ENCODE measurements at regions not wholly inside any gene's neighbourhood (a gene's known extent, or its start where the extent isn't known, plus 50 kb on each side); places are given as distances from the start of the nearest gene placed in this dataset.

DNA sequence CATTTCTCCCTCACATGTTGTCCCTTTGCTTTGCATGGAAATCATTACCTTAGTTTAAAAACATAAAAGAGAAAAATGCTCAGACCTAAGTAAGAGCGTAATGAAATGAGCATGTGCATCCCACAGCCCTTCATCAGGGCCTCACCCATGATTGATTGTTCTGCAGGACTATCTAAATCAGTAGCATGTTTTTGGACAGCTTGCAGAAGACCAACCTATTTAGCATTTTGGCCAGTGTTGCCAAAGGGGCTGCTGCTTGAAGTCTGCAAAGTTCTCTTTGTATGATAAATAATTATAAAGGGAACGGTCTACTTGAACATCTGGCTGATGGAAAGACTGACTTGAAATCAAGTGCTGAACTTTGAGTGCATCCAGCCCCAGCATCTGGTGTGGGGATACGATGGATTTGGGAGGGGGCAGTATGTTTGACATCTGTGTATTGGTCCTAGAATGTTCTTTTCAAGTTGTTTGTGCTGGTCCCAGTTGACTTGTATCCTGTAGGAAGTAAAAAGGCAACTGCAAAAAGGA is 76.1 kb upstream of the LIMCH1 start:
- no peak for DNase-seq

DNA sequence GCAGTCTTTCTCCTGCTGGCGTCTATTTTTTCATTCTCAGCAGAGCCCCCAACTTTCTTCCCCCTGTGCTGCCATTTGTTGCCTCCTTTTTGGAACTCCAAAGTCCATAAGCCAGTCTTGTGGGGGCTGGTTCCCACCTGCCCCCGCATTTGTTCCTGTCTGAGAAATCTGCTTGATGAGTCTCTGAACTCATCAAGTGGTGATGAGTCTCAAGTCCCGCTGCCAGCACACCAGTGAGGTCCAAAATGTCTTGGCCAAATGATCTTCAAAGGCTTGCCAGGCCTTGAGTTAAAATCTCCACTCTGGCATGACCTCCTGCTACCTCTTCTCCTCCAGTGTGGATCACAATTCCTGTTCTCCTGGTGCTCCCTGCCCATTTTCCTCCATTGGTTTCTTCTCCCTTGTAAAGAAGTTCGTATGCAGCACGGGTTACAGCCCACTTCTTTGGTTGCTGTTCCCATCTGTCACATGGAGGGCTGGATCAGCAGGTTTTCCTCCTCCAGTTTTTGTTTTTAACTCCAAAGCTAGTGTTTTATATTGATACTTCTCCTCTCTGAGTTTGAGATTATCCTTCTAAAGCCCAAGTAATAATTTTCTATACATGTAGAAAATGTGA is 72.7 kb upstream of the LIMCH1 start:
- no peak for DNase-seq

DNA sequence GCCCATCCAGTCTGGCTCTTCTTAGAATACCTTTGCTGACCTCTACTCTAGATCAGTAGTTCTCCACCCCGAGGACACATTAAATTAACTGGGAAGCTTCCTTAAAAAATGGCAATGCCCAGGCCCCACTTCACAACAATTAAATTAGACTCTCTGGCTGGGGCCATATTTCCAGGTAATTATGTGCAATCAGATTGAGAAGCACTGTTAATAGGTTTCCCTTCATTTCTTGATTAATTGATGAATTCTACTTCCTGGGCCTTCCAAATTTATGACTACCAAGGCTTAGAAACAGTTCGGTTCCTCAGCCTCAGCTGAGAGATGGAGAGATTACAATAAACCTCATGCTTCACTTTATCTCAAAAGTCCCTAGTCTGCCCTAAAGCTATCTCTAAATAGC is 71.7 kb upstream of the LIMCH1 start:
- DNase-seq = no peak

DNA sequence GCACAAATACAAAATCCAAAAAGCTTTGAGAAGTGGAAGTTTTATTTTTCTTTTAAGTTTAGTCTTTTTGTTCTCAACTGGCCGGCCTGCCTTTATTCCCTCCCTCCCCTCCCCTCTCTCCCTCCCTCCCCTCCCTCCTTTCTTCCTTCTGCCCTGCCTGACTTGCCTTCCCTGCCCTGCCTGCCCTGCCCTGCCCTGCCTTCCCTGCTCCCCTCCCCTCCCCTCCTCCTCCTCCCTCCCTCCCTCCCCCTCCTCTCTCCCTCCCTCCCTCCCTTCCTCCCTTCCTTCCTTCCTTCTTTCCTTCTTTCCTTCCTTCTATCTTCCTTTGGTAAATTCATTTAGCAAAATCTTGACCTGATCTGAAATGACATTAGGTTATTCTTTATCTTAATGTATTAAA is 69.8 kb upstream of the LIMCH1 start:
- no peak for DNase-seq

DNA sequence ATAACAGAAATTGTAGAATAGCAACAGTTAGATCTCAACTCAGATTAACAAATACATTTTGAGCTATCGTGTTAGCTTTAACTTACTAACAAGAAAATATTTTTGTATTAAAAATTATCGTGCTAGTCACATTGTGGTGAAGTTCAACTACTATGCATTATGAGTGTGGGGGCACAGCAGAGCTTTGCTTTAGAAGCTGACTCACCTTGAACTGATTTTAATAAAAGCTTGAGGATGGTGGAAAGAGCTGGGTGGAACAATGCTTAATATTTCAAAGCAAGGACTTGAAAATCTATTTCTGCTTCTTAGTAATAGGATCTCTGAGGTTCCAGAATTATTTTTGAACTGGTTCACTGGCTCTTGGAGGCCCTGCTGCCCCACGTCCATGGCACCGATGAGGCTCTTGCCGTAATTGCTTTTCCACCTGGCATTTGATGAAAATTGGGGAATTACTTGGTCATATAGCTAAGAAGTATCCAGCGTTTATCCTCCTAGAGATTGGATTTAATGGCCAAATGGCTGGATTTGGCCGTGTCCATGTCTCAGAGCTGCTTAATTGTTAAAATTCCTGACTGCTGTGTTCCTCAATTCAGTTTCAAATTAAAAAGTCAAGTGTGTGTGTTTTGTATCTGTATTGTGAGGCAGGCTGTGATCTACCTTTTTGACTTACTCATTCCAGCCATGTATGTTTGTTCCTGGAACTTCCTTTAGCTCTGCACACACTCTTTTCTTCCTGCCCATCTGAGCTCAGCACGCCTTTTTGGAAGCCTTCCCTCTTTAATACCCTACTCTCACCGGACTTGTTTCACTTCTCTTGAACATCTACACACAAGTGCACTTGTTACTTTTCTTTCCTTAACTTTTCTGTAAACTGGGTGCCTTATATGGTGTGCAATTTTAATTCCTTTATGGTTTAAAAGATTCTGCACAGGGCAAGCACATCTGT is 66.6 kb upstream of the LIMCH1 start:
- no peak for DNase-seq

DNA sequence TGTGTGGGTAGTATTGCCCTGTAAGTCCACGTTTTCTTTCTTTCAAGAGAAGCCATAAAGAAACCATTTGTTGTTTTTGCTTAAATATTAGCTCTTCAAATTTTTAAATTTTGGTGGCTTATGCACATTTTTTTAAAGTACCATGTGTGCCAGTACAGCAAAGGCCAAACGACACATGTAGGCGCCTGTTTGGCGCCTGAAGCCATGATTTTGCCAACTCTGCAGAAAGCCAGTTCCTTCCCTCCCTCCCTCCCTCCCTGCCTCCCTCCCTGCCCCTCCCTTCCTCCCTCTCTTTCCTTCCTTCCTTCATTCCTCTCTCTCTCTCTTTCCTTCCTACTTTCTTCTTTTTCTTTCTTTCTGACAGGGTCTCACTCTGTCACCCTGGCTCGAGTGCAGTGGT is 65.9 kb upstream of the LIMCH1 start:
- DNase-seq = no peak

DNA sequence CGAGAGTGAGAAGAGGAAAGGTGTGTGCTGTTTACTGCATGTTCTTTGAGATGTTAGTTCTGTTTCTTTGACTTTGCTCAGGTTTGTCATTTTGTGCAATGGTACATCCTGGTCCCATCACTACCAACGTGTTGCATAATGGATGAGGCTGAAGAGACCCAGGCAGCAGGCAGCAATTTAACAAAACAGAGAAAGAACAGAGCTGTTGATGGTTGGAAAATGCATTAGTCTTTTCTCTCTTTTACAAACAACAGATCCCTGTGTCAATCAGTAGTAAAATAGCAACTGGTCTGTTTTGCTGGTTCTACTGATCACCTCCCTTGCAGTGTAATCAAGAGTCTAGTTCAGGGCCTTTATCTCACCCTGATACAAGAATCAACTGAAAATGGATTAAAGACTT is 64.8 kb upstream of the LIMCH1 start:
- DNase-seq = no peak

DNA sequence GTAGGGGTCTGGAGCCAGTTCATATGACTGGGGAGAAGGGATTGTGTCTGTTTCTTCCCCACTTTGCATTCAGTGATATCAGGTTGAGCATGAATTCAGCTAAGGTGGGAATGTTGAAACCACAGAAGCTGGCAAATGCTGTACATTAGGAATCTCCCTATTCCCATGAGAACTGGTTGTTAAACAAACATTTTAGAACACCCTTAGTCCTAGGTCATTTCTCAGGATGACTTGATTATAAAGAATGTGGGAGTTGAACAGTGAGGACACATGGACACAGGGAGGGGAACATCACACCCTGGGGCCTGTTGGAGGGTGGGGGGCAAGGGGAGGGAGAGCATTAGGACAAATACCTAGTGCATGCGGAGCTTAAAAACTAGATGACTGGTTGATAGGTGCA is 62.6 kb upstream of the LIMCH1 start:
- DNase-seq = no peak

DNA sequence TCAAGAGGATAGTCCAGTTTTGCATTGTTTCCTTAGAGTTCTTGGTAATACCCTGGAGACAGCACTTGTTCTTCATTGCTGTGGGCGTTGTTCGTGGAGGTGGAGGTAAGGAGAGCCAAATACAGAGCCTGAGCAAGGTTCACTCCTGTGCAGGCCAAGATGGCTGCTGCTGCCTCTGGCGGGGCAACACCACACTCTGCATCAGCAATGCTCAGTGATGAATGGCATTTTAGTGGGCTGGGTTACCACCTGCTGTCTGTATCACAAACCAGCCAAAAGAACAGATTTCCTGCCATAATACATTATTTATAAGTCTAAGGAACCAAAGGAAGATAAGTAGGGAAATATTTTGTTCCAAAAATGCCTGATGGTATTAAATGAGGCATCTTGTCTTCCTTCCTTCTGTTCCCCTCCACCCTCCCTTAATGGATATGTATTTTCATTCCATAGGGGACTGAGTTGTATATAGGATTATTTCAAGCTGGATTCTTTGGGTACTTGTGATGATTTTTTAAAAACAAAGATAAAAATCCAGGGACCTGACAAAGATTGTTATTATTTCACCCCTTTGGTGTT is 61.6 kb upstream of the LIMCH1 start:
- DNase-seq = no peak

DNA sequence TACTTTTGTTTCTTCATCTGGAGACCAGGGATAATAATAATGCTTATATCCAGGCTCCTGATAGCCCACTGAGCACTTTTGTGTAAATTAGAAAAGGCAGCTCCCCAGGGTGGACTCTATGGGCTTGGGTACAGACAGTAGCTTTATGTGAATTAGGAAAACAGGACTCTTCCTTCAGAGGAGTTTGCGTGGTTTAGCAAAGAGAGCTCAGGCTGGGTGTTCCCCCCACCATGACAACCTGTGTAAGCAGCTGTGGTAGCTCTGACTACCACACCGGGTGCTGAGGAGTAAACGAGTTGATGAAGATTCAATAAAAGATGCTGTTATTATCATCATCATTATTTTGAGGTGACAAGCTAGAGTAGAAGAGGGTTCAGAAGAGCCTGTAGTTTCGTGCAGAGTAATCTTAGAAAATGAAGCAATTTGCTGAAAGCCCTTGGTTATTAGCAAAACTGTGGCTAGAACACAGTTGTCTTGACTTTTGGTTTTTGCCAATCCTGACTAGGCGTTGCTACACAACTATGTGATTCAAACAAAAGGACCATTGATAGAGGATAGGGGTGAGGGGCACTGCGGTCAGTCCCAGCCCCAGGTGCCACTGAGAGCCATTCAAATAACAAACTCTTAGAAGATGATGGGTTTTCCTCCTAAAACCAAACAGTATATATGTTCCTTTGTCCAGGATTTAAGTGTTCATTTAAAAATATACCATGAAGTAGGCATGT is 60.6 kb upstream of the LIMCH1 start:
- DNase-seq = no peak

DNA sequence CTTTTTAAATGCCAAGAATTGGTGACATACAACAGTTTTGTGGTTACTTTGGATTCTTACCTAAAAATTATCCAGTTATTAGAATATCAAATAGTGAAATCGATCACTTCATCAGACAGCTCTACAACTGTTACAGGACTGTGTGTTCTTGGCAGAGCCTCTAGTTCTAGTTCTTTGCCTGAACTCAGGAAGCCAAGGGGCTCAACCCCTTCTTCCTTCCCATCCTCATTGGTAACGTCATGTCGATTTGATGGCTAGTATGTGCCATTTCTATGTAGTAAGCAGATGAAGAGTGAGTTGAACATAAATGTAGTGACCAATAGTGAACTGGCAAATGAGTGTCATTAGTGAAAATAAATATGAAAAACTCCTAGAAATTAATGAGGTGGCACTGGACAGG is 59.4 kb upstream of the LIMCH1 start:
- no peak for DNase-seq

DNA sequence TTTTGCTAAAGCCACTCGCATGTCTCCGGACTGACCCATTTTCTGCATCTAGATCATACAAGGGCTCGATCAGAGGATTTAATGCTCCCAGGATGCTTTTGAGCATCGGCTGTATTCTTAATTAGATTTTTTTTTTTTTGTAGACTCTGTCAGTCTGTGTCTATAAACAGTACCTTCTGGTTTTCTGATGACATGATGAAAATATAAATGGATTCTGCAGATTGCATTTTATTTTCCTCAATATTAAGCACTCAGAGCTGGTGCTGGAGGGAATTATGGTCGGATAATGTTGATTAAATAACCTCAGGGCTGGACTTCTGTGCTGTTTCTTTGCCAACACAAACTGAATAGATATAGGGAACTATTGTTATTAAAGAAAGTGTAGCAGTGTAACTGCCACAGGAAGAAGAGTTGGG is 57.1 kb upstream of the LIMCH1 start:
- DNase-seq = no peak

DNA sequence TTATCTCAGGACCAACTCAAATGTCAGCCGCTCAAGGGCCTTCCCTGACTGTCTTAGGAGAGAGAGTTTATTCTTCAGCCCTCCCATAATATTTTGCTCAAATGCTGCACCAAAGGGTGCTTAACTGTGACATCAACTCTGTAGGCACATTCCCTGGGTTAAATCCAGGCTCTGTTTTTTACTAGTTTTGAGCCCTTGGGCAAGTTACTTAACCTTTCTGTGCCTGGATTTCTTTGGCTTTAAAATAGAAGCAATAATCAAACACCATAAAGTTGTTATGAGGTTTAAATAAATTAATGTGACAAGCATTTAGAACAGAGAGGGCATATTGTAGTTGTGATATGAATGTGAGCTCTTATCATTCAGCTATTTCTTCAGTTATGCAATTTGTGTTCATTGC is 54.2 kb upstream of the LIMCH1 start:
- DNase-seq = no peak

DNA sequence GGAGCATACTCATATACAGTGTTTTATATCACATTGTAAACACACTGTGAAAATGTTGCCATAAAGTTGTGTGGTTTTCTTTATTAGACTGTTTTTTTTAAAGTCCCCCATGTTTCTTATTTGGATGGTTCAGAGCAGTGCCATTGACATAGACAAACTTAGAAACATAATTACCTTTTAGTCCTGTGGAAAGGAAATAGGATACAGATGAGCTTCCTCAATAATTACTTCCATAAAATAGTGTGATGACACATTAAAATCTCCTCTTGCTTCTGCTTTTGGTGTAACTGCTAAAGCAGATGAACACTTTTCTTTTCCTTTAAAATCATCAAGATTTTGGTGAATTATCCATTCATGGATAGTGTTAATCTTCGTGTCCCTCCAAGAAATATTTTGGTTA is 52.9 kb upstream of the LIMCH1 start:
- peak; percentile 7 to 53 for DNase-seq

DNA sequence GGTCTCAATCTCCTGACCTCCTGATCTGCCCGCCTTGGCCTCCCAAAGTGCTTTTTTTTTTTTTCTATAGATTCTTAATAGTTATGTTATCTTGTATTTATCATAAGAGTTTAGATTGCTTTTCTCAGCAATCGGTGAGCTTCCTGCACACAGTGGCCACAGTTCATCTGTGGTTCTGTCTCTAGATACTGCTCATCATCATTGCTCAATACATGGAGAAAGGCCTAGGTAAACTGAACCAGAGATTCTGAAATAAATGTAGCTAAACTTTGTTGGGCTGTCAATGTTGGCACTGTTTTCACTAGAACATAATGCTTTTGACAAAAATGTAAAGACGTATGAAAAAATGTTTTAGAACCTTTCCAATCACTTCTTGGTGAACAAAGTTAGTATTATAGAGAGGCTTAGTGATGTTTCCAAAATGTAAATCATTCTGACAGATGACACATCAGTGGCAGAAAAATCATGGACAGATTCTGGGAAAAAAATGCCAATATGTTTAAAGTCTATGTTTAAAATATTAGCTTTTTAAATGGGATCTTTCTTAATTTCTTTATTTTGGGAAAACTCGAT is 50.0 kb upstream of the LIMCH1 start:
- no peak for DNase-seq

Measured in inflammatory macrophage (primary cell).